ENCODE measurements at regions not wholly inside any gene's neighbourhood (a gene's known extent, or its start where the extent isn't known, plus 50 kb on each side); places are given as distances from the start of the nearest gene placed in this dataset.
"Not testable (repeated sequence)": the region's sequence is repeated elsewhere in the genome, so short reads cannot be mapped to it uniquely, and the experiment has no call there.

- in situ Hi-C loops (cut with HindIII; ENCODE audit: low sequenced_read_pairs): no loop called here
- DNase-seq (ENCODE audit: low read depth, low spot score): no peak
- H3K4me3 ChIP-seq (ENCODE audit: low read depth, low read length): no peak overlapping the region
- TF ChIP-seq, protein P1, sequence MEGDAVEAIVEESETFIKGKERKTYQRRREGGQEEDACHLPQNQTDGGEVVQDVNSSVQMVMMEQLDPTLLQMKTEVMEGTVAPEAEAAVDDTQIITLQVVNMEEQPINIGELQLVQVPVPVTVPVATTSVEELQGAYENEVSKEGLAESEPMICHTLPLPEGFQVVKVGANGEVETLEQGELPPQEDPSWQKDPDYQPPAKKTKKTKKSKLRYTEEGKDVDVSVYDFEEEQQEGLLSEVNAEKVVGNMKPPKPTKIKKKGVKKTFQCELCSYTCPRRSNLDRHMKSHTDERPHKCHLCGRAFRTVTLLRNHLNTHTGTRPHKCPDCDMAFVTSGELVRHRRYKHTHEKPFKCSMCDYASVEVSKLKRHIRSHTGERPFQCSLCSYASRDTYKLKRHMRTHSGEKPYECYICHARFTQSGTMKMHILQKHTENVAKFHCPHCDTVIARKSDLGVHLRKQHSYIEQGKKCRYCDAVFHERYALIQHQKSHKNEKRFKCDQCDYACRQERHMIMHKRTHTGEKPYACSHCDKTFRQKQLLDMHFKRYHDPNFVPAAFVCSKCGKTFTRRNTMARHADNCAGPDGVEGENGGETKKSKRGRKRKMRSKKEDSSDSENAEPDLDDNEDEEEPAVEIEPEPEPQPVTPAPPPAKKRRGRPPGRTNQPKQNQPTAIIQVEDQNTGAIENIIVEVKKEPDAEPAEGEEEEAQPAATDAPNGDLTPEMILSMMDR (IDR thresholded peaks at IDR 0.05; ENCODE audit: low read depth, low read length): no peak
These were observed 134.0 kb downstream of the GOLGA6L6 start for GRCh38 chr15:20407553-20407952.

DNA sequence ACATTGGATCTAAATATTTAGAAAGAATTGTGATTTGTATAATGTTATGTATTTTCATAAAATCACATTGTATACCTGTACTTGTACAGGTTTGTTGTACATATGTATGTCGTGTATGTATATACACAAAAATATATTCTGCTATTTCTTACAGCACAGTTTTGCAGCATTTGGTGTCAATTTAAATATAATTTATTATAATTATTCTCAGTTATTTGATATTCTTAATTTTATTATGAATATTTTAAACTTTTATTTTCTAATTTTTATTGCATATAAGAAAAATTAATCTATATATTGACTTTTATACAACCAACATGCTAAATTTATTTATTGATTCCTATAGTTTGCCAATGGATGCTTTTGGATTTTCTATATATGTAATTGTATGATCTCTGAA is 137.0 kb downstream of the GOLGA6L6 start:
- H3K4me3 ChIP-seq (ENCODE audit: low read depth, low read length); in situ Hi-C loops (cut with HindIII; ENCODE audit: low sequenced_read_pairs); DNase-seq (ENCODE audit: low read depth, low spot score): not testable (repeated sequence)

DNA sequence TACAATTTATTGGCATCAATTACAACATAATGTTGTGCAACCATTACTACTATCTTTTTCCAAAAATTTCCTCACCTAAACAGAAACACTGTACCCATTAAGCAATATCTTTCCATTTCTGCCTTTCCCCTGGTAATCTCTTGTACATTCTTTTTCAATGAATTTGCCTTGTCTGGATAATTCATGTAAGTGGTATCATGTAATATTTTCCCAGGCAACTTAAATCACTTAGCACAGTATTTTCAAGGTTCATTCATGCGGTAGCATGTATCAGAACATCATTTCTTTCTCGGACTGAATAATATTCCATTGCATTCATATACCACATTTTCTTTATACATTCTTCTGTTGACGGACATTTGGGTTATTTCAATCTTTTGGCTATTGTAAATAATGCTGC is 139.0 kb downstream of the GOLGA6L6 start:
- in situ Hi-C loops (cut with HindIII; ENCODE audit: low sequenced_read_pairs); H3K4me3 ChIP-seq (ENCODE audit: low read depth, low read length); DNase-seq (ENCODE audit: low read depth, low spot score): not testable (repeated sequence)

- in situ Hi-C loops (cut with HindIII; ENCODE audit: low sequenced_read_pairs); DNase-seq (ENCODE audit: low read depth, low spot score): not testable (repeated sequence)
These were observed 140.5 kb downstream of the GOLGA6L6 start for GRCh38 chr15:20401058-20401457.

DNA sequence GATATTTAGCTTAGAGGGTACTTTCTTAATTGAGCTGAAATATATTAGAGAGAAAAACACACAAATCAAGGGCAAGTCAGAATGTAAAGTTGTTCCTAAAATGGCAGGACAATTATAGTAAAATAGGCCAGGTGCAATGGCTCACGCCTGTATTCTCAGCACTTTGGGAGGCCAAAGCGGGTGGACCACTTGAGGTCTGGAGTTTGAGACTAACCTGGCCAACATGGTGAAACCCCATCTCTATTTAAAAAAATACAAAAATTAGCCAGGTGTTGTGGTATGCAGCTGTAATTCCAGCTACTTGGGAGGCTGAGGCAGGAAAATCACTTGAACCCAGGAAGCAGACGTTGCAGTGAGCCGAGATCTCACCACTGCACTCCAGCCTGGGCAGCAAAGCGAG is 142.9 kb downstream of the GOLGA6L6 start:
- in situ Hi-C loops (cut with HindIII; ENCODE audit: low sequenced_read_pairs); DNase-seq (ENCODE audit: low read depth, low spot score); H3K4me3 ChIP-seq (ENCODE audit: low read depth, low read length): not testable (repeated sequence)

More at GRCh38 chr15:20401058-20401457, 140.5 kb downstream of the GOLGA6L6 start:
- H3K4me3 ChIP-seq (ENCODE audit: low read depth, low read length): not testable (repeated sequence)

DNA sequence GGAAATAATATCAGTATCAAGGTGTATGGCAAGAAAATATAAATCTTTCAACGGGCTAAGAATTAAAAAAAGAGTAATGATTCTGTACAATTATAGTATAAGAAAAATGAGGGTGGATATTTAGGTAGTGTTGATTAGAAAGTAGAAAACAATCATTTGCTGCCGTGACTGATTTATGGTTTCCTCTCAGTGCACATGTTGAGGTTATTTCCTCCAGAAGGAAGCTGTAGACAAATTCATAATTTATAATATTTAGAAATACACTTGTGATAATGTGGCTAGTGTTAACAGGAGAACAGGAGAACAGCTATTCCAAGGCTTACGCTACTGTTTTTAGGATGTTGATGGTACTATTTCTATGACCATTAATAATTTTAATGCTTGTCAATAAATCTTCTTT is 153.4 kb downstream of the GOLGA6L6 start:
- DNase-seq (ENCODE audit: low read depth, low spot score); in situ Hi-C loops (cut with HindIII; ENCODE audit: low sequenced_read_pairs); H3K4me3 ChIP-seq (ENCODE audit: low read depth, low read length): not testable (repeated sequence)

- no peak overlapping the region for H3K4me3 ChIP-seq (ENCODE audit: low read depth, low read length)
- TF ChIP-seq, protein P1 (IDR thresholded peaks at IDR 0.05; ENCODE audit: low read depth, low read length): no peak
- in situ Hi-C loops (cut with HindIII; ENCODE audit: low sequenced_read_pairs): no loop called here
- no peak for DNase-seq (ENCODE audit: low read depth, low spot score)
These were observed 155.4 kb downstream of the GOLGA6L6 start for GRCh38 chr15:20386198-20386597.

- in situ Hi-C loops (cut with HindIII; ENCODE audit: low sequenced_read_pairs): not testable (repeated sequence)
These were observed 161.4 kb downstream of the GOLGA6L6 start for GRCh38 chr15:20380199-20380598.

GRCh38 chr15:20376872-20377271 is 164.7 kb downstream of the GOLGA6L6 start:
- TF ChIP-seq, protein P1 (IDR thresholded peaks at IDR 0.05; ENCODE audit: low read depth, low read length): no peak
- in situ Hi-C loops (cut with HindIII; ENCODE audit: low sequenced_read_pairs): no loop called here
- no peak for DNase-seq (ENCODE audit: low read depth, low spot score)
- no peak overlapping the region for H3K4me3 ChIP-seq (ENCODE audit: low read depth, low read length)

More at GRCh38 chr15:20380199-20380598, 161.4 kb downstream of the GOLGA6L6 start:
- DNase-seq (ENCODE audit: low read depth, low spot score); H3K4me3 ChIP-seq (ENCODE audit: low read depth, low read length): not testable (repeated sequence)

DNA sequence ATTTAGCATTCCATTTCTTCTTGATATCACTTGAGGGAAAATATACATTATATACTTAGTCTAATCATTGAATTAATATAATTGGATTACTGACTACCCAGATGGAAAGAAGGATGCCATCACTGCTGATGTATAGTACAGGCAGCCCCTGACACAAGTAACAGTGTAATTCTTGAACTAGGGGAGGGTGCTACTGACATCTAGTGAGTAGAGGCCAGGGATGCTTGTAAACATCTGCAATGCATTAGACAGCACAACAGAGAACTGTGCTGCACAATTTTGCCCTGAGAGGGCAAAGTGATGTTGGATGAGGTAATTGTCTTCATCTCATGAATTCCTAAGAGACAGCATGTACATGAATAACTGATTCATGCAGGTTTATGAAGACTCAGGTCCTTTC is 169.2 kb downstream of the GOLGA6L6 start:
- in situ Hi-C loops (cut with HindIII; ENCODE audit: low sequenced_read_pairs); DNase-seq (ENCODE audit: low read depth, low spot score); H3K4me3 ChIP-seq (ENCODE audit: low read depth, low read length): not testable (repeated sequence)

- DNase-seq (ENCODE audit: low read depth, low spot score): no peak
- no peak overlapping the region for H3K4me3 ChIP-seq (ENCODE audit: low read depth, low read length)
- in situ Hi-C loops (cut with HindIII; ENCODE audit: low sequenced_read_pairs): no loop called here
- TF ChIP-seq, protein P1 (IDR thresholded peaks at IDR 0.05; ENCODE audit: low read depth, low read length): no peak
These were observed 172.1 kb downstream of the GOLGA6L6 start for GRCh38 chr15:20369500-20369899.
